ENCODE measurements at regions not wholly inside any gene's neighbourhood (a gene's known extent, or its start where the extent isn't known, plus 50 kb on each side); places are given as distances from the start of the nearest gene placed in this dataset.

GRCh38 chr6:226516-227073 lies 65.7 kb upstream of the DUSP22 start:
- no peaks in the 10 kb centered on the region for H3K36me3 ChIP-seq
- 94 to 97% methylated on average over 6 of the region's 6 CpGs for whole genome bisulfite sequencing, 2 donors
- intact Hi-C loops (cut with DNase I) = no loop called here

GRCh38 chr6:227074-227782 lies 65.1 kb upstream of the DUSP22 start:
- WGBS, 2 donors = 89 to 93% methylated on average over 16 to 17 of the region's 17 CpGs
- no peak for TF ChIP-seq CTCF (IDR thresholded peaks at IDR 0.05)
- TF ChIP-seq POLR2A (IDR thresholded peaks at IDR 0.05) = no peak
- DNase-seq = no peak
- Histone ChIP-seq H3K27ac (no peak overlapping the region), H3K4me3 (replicated peaks in 1 of 3) (no peak overlapping the region), H3K36me3 (no peaks in the 10 kb centered on the region), H3K9me3 (no peaks in the 10 kb centered on the region), H3K27me3 (no peaks in the 10 kb centered on the region), H3K4me1 (no peaks in the 10 kb centered on the region)
- intact Hi-C loops (cut with DNase I) = no loop called here

More at GRCh38 chr6:226516-227073, 65.7 kb upstream of the DUSP22 start:
- no peak for TF ChIP-seq POLR2A (IDR thresholded peaks at IDR 0.05)
- no peak for TF ChIP-seq CTCF (IDR thresholded peaks at IDR 0.05)
- H3K27ac ChIP-seq = no peak overlapping the region
- H3K4me1 ChIP-seq = no peaks in the 10 kb centered on the region
- H3K27me3 ChIP-seq = no peaks in the 10 kb centered on the region
- no peaks in the 10 kb centered on the region for H3K9me3 ChIP-seq
- no peak for DNase-seq
- H3K4me3 ChIP-seq (replicated peaks in 1 of 3) = no peak overlapping the region

- Histone ChIP-seq H3K27me3 (no peaks in the 10 kb centered on the region), H3K4me3 (replicated peaks in 1 of 3) (no peak overlapping the region), H3K4me1 (no peaks in the 10 kb centered on the region), H3K27ac (no peak overlapping the region), H3K9me3 (no peaks in the 10 kb centered on the region), H3K36me3 (no peaks in the 10 kb centered on the region)
- no peak for DNase-seq
- TF ChIP-seq POLR2A (IDR thresholded peaks at IDR 0.05) = no peak
- intact Hi-C loops (cut with DNase I) = no loop called here
- 66 to 76% methylated on average over 9 of the region's 9 CpGs for WGBS, 2 donors
These were observed 64.4 kb upstream of the DUSP22 start for GRCh38 chr6:227812-228338.

- WGBS, 2 donors = 79 to 87% methylated on average over 15 of the region's 15 CpGs
These were observed 63.2 kb upstream of the DUSP22 start for GRCh38 chr6:228881-229651.

More at GRCh38 chr6:228881-229651, 63.2 kb upstream of the DUSP22 start:
- Histone ChIP-seq H3K4me1 (no peaks in the 10 kb centered on the region), H3K9me3 (no peaks in the 10 kb centered on the region), H3K27me3 (no peaks in the 10 kb centered on the region), H3K27ac (no peak overlapping the region), H3K36me3 (no peaks in the 10 kb centered on the region), H3K4me3 (replicated peaks in 1 of 3) (no peak overlapping the region)
- intact Hi-C loops (cut with DNase I) = no loop called here
- TF ChIP-seq POLR2A (IDR thresholded peaks at IDR 0.05) (no peak), CTCF (IDR thresholded peaks at IDR 0.05) (no peak)
- no peak for DNase-seq
